ENCODE measurements at regions not wholly inside any gene's neighbourhood (a gene's known extent, or its start where the extent isn't known, plus 50 kb on each side); places are given as distances from the start of the nearest gene placed in this dataset.
"Not testable (repeated sequence)": the region's sequence is repeated elsewhere in the genome, so short reads cannot be mapped to it uniquely, and the experiment has no call there.

- Histone ChIP-seq H3K4me1 (replicated peaks in 1 of 2) (no peaks in the 10 kb centered on the region), H3K27ac (no peak overlapping the region), H3K4me3 (no peak overlapping the region)
- 30 to 100% (median 95%) methylated on average over 1 to 3 of the region's 3 CpGs; no CpG with 5 or more reads in 2 of the 10 experiments for WGBS, 10 experiments
- in situ Hi-C loops (cut with MboI; ENCODE audit: low pct_unique_long_range_greater_than_20kb in 2 of 9, low sequenced_read_pairs in 9 of 9, unreplicated experiment in 9 of 9): no loop called here
- ATAC-seq (replicated peaks in 6 of 8): no peak
Observed at GRCh38 chr14:48274826-48275225, 599.4 kb upstream of the MDGA2 start.

GRCh38 chr14:48267926-48268325 is 592.5 kb upstream of the MDGA2 start:
- H3K27ac ChIP-seq; H3K4me1 ChIP-seq (replicated peaks in 1 of 2); ATAC-seq (replicated peaks in 6 of 8); in situ Hi-C loops (cut with MboI; ENCODE audit: low pct_unique_long_range_greater_than_20kb in 2 of 9, low sequenced_read_pairs in 9 of 9, unreplicated experiment in 9 of 9); H3K4me3 ChIP-seq: not testable (repeated sequence)
- WGBS, 10 experiments: 17 to 100% (median 77%) methylated on average over 1 to 3 of the region's 4 CpGs; no CpG with 5 or more reads in 1 of the 10 experiments

DNA sequence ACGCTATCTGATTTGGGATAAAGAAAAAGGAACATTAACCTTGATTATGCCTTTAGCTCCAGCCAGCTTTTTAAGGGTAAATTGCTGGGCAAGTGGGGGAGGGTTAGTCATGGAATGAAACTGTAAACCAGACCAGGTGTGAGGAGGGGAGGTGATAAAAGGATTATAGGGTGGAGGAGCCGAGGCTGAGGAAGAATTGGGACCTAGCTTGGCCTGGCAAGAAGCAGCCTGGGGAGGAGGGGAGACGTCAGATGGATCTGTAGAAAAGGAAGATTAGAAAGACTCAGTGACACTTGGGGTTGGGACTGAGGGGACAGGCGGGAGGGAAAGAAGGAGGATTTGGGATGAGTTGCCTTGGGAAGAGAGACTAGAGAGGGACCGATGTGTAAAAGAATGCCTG is 590.8 kb upstream of the MDGA2 start:
- H3K4me1 ChIP-seq (replicated peaks in 1 of 2); ATAC-seq (replicated peaks in 6 of 8); H3K4me3 ChIP-seq; in situ Hi-C loops (cut with MboI; ENCODE audit: low pct_unique_long_range_greater_than_20kb in 2 of 9, low sequenced_read_pairs in 9 of 9, unreplicated experiment in 9 of 9); H3K27ac ChIP-seq: not testable (repeated sequence)
- 0 to 83% (median 77%) methylated on average over 1 to 4 of the region's 5 CpGs; no CpG with 5 or more reads in 2 of the 10 experiments for WGBS, 10 experiments

DNA sequence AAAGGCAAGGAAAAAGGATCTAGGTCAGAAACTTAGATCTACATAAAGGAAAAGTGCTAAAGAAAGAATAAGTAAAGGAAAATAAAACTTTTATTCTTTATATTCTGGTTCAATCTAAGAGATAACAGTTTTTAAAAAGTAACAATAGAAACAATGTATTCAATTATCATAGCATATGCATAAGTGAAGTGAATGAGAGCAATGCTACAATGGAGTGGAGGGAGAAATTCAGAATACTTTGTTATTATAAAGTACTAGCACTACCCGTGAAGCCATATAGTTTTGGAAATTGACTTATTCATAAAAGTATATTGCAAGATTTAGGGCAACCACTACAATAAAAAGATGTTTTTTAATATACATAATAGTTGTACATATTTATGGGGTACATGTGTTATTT is 586.0 kb upstream of the MDGA2 start:
- in situ Hi-C loops (cut with MboI; ENCODE audit: low pct_unique_long_range_greater_than_20kb in 2 of 9, low sequenced_read_pairs in 9 of 9, unreplicated experiment in 9 of 9): no loop called here
- no peak for ATAC-seq (replicated peaks in 6 of 8)
- WGBS, 10 experiments: 0 to 100% (median 47%) methylated on average over 1 of the region's 1 CpG; no CpG with 5 or more reads in 1 of the 10 experiments

DNA sequence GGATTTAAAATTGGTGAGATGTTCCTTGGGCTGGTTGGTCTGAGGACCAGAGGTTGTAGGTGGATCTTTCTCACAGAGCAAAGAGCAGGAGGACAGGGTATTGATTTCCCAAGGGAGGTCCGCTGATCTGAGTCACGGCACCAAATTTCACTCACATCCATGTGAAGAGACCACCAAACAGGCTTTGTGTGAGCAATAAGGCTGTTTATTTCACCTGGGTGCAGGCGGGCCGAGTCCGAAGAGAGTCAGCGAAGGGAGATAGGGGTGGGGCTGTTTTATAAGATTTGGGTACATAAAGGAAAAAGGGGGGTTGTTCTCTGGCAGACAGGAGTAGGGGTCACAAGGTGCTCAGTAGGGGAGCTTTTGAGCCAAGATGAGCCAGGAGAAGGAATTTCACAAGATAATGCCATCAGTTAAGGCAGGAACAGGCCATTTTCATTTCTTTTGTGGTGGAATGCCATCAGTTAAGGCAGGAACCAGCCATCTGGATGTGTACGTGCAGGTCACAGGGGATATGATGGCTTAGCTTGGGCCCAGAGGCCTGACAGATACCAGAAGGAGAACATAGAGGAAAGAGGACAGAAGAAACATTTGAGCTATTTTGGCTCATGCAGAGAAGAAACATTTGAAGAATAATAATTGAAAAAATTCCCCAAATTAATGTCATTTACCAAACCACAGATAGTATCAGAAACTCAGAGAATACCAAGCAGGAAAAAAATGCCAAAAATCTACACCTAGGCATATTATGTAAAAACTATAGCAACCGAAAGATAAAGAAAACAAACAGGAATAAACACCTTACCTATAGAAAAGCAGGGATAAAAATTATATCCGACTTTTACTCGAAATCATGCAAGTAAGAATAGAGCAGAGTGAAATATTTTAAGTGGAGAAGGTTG is 585.2 kb upstream of the MDGA2 start:
- 19 to 95% (median 86%) methylated on average over 3 to 8 of the region's 10 CpGs; no CpG with 5 or more reads in 1 of the 10 experiments for WGBS, 10 experiments

More for the DNA sequence above, 586.0 kb upstream of the MDGA2 start:
- no peak overlapping the region for H3K4me3 ChIP-seq
- H3K4me1 ChIP-seq (replicated peaks in 1 of 2): no peaks in the 10 kb centered on the region
- H3K27ac ChIP-seq: no peak overlapping the region

DNA sequence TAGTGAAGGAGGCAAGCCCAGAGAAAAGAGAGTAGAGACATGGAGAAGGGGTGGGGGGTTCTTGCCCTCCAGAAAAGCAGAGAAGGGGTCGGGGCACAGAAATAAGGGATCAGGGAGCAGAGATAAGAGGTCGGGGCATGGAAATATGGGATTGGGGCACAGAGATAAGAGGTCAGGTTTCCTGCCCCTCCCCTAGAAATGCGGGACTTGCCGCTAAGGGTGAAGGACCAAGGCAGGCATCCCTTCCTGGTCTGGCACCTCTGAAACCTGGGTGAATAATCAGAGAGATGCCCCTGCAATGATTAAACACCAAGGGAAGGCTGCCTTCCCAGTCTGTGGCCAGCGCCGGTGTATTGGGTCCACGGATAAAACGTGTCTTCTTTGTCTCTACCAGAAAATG is 584.5 kb upstream of the MDGA2 start:
- ATAC-seq (replicated peaks in 6 of 8); H3K27ac ChIP-seq; in situ Hi-C loops (cut with MboI; ENCODE audit: low pct_unique_long_range_greater_than_20kb in 2 of 9, low sequenced_read_pairs in 9 of 9, unreplicated experiment in 9 of 9); H3K4me3 ChIP-seq; H3K4me1 ChIP-seq (replicated peaks in 1 of 2): not testable (repeated sequence)
- 10 to 100% (median 73%) methylated on average over 1 to 4 of the region's 8 CpGs; no CpG with 5 or more reads in 4 of the 10 experiments for WGBS, 10 experiments

More for the DNA sequence above, 585.2 kb upstream of the MDGA2 start:
- ATAC-seq (replicated peaks in 6 of 8); H3K4me3 ChIP-seq; H3K27ac ChIP-seq; in situ Hi-C loops (cut with MboI; ENCODE audit: low pct_unique_long_range_greater_than_20kb in 2 of 9, low sequenced_read_pairs in 9 of 9, unreplicated experiment in 9 of 9); H3K4me1 ChIP-seq (replicated peaks in 1 of 2): not testable (repeated sequence)

- H3K4me1 ChIP-seq (replicated peaks in 1 of 2); H3K4me3 ChIP-seq; ATAC-seq (replicated peaks in 6 of 8); in situ Hi-C loops (cut with MboI; ENCODE audit: low pct_unique_long_range_greater_than_20kb in 2 of 9, low sequenced_read_pairs in 9 of 9, unreplicated experiment in 9 of 9); H3K27ac ChIP-seq: not testable (repeated sequence)
- WGBS, 10 experiments: 19 to 100% (median 76%) methylated on average over 1 to 4 of the region's 5 CpGs; no CpG with 5 or more reads in 2 of the 10 experiments
Observed at GRCh38 chr14:48259232-48259631, 583.8 kb upstream of the MDGA2 start.

- in situ Hi-C loops (cut with MboI; ENCODE audit: low pct_unique_long_range_greater_than_20kb in 2 of 9, low sequenced_read_pairs in 9 of 9, unreplicated experiment in 9 of 9); H3K4me1 ChIP-seq (replicated peaks in 1 of 2); H3K27ac ChIP-seq; ATAC-seq (replicated peaks in 6 of 8); H3K4me3 ChIP-seq: not testable (repeated sequence)
- 0 to 87% (median 35%) methylated on average over 1 to 6 of the region's 9 CpGs; no CpG with 5 or more reads in 4 of the 10 experiments for WGBS, 10 experiments
Observed at GRCh38 chr14:48258703-48259102, 583.3 kb upstream of the MDGA2 start.

DNA sequence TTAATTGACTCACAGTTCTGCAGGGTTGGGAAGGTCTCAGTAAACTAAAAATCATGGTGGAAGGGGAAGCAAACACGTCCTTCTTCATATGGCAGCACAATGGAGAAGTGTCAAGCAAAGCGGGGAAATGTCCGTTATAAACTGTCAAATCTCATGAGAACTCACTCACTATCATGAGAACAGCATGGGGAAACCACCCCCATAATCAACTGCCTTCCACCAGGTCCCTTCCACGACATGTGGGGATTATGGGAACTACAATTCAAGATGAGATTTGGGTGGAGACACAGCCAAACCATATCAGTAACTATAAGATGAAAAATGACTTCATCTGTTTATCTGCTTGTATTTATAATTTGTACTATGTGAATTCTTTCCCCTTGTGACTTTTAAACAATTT is 577.6 kb upstream of the MDGA2 start:
- Histone ChIP-seq H3K4me1 (replicated peaks in 1 of 2) (no peaks in the 10 kb centered on the region), H3K27ac (no peak overlapping the region), H3K4me3 (no peak overlapping the region)
- in situ Hi-C loops (cut with MboI; ENCODE audit: low pct_unique_long_range_greater_than_20kb in 2 of 9, low sequenced_read_pairs in 9 of 9, unreplicated experiment in 9 of 9): no loop called here
- WGBS, 10 experiments: 0 to 100% (median 80%) methylated on average over 1 to 4 of the region's 4 CpGs; no CpG with 5 or more reads in 1 of the 10 experiments
- no peak for ATAC-seq (replicated peaks in 6 of 8)

GRCh38 chr14:48251290-48251689 is 575.9 kb upstream of the MDGA2 start:
- Histone ChIP-seq H3K4me1 (replicated peaks in 1 of 2) (no peaks in the 10 kb centered on the region), H3K4me3 (no peak overlapping the region), H3K27ac (no peak overlapping the region)
- WGBS, 10 experiments: 0 to 100% (median 60%) methylated on average over 1 to 5 of the region's 5 CpGs; no CpG with 5 or more reads in 3 of the 10 experiments
- no peak for ATAC-seq (replicated peaks in 6 of 8)
- in situ Hi-C loops (cut with MboI; ENCODE audit: low pct_unique_long_range_greater_than_20kb in 2 of 9, low sequenced_read_pairs in 9 of 9, unreplicated experiment in 9 of 9): no loop called here

GRCh38 chr14:48250575-48250974 is 575.2 kb upstream of the MDGA2 start:
- Histone ChIP-seq H3K4me1 (replicated peaks in 1 of 2) (no peaks in the 10 kb centered on the region), H3K4me3 (no peak overlapping the region), H3K27ac (no peak overlapping the region)
- in situ Hi-C loops (cut with MboI; ENCODE audit: low pct_unique_long_range_greater_than_20kb in 2 of 9, low sequenced_read_pairs in 9 of 9, unreplicated experiment in 9 of 9): no loop called here
- 8 to 97% (median 50%) methylated on average over 4 to 5 of the region's 5 CpGs; no CpG with 5 or more reads in 3 of the 10 experiments for WGBS, 10 experiments
- ATAC-seq (replicated peaks in 6 of 8): no peak

GRCh38 chr14:48247977-48248376 is 572.6 kb upstream of the MDGA2 start:
- Histone ChIP-seq H3K27ac (no peak overlapping the region), H3K4me1 (replicated peaks in 1 of 2) (no peaks in the 10 kb centered on the region), H3K4me3 (no peak overlapping the region)
- ATAC-seq (replicated peaks in 6 of 8): no peak
- in situ Hi-C loops (cut with MboI; ENCODE audit: low pct_unique_long_range_greater_than_20kb in 2 of 9, low sequenced_read_pairs in 9 of 9, unreplicated experiment in 9 of 9): no loop called here
- 0 to 92% (median 60%) methylated on average over 1 to 2 of the region's 2 CpGs; no CpG with 5 or more reads in 1 of the 10 experiments for WGBS, 10 experiments

DNA sequence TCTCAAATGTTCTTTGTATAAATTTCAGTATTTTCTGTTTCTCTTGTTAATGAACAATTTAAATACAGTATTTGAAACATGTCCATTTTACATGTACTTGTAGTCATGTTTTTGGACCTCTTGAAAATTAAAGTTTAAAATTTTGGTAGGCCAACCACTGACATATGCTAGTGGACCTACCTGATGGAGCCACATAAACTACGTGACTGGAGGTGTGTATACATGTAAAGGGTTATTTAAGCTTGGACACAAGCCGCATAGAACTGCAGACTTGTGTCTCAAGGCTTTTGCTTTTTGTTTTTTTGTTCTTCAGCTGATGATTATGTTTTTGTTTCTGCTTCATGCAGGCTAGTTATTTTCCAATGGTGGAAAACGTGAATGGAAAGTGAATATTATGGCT is 568.5 kb upstream of the MDGA2 start:
- Histone ChIP-seq H3K27ac (no peak overlapping the region), H3K4me1 (replicated peaks in 1 of 2) (no peaks in the 10 kb centered on the region), H3K4me3 (no peak overlapping the region)
- 0 to 100% (median 67%) methylated on average over 1 to 3 of the region's 3 CpGs for WGBS, 10 experiments
- in situ Hi-C loops (cut with MboI; ENCODE audit: low pct_unique_long_range_greater_than_20kb in 2 of 9, low sequenced_read_pairs in 9 of 9, unreplicated experiment in 9 of 9): no loop called here
- ATAC-seq (replicated peaks in 6 of 8): no peak

Measured in motor neuron (in vitro differentiated cells).